ENCODE measurements at regions not wholly inside any gene's neighbourhood (a gene's known extent, or its start where the extent isn't known, plus 50 kb on each side); places are given as distances from the start of the nearest gene placed in this dataset.

DNA sequence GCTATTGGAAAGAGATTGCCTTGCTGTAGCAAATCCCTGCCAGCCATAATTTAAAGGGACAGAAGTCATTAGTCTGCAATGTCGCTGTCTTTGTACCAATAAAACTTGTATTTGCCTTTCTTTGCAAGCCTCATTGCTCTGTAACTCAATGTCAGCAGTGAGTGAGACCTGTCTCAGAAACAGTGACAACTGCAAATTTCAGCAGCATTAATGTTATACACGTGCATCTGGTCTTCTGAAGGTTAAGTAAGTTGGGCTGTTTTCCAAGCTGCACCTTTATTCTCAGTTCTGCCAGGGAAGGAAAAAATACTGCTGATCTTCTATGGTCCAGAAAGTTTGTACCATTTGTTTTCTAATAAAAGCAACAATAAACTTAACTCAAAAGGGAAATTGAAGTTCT lies 543.1 kb downstream of the TRIML1 start:
- no peak overlapping the region for H3K4me3 ChIP-seq
- DNase-seq (ENCODE audit: extremely low spot score) = no peak
- no peaks in the 10 kb centered on the region for H3K9me3 ChIP-seq
- no peak overlapping the region for H3K27ac ChIP-seq (replicated peaks in 1 of 4)
- H3K4me1 ChIP-seq = no peaks in the 10 kb centered on the region
- no peaks in the 10 kb centered on the region for H3K36me3 ChIP-seq
- no peaks in the 10 kb centered on the region for H3K27me3 ChIP-seq
- TF ChIP-seq, protein P1, sequence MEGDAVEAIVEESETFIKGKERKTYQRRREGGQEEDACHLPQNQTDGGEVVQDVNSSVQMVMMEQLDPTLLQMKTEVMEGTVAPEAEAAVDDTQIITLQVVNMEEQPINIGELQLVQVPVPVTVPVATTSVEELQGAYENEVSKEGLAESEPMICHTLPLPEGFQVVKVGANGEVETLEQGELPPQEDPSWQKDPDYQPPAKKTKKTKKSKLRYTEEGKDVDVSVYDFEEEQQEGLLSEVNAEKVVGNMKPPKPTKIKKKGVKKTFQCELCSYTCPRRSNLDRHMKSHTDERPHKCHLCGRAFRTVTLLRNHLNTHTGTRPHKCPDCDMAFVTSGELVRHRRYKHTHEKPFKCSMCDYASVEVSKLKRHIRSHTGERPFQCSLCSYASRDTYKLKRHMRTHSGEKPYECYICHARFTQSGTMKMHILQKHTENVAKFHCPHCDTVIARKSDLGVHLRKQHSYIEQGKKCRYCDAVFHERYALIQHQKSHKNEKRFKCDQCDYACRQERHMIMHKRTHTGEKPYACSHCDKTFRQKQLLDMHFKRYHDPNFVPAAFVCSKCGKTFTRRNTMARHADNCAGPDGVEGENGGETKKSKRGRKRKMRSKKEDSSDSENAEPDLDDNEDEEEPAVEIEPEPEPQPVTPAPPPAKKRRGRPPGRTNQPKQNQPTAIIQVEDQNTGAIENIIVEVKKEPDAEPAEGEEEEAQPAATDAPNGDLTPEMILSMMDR (IDR thresholded peaks at IDR 0.05) = no peak
- TF ChIP-seq EP300 (IDR thresholded peaks at IDR 0.05) = no peak
- no peak for TF ChIP-seq POLR2A (IDR thresholded peaks at IDR 0.05; ENCODE audit: low read depth)
- no peak for TF ChIP-seq POLR2AphosphoS5 (IDR thresholded peaks at IDR 0.05)
- WGBS = 67% methylated on average over 2 of the region's 2 CpGs
- intact Hi-C loops (cut with DNase I) = no loop called here

DNA sequence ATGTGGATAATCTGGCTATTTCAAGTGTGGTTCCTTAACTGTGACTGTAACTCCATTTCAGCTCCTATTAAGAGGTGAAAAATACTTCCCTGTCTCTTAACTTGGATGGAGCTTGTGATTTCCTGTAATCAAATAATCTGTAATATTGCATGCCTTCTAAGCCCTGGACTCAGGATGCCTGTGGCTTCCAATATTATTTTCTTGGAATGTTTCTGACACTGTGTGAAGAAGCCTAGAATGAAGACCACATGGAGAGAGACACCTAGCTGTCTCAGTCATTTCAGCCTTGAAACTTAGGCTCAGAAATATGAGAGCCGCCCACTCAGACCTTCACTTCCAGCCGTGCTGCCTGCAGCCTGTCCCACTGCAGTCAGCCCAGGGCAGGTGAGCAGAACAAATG lies 544.3 kb downstream of the TRIML1 start:
- H3K4me3 ChIP-seq = no peak overlapping the region
- H3K27ac ChIP-seq (replicated peaks in 1 of 4) = no peak overlapping the region
- intact Hi-C loops (cut with DNase I) = no loop called here
- no peaks in the 10 kb centered on the region for H3K4me1 ChIP-seq
- H3K9me3 ChIP-seq = no peaks in the 10 kb centered on the region
- 88% methylated on average over 2 of the region's 2 CpGs for WGBS
- no peaks in the 10 kb centered on the region for H3K27me3 ChIP-seq
- no peak for TF ChIP-seq POLR2AphosphoS5 (IDR thresholded peaks at IDR 0.05)
- no peak for TF ChIP-seq POLR2A (IDR thresholded peaks at IDR 0.05; ENCODE audit: low read depth)
- TF ChIP-seq EP300 (IDR thresholded peaks at IDR 0.05) = no peak
- TF ChIP-seq, protein P1 (IDR thresholded peaks at IDR 0.05) = no peak
- H3K36me3 ChIP-seq = no peaks in the 10 kb centered on the region
- DNase-seq (ENCODE audit: extremely low spot score) = no peak

- Histone ChIP-seq H3K36me3 (no peaks in the 10 kb centered on the region), H3K27ac (replicated peaks in 1 of 4) (no peak overlapping the region), H3K4me3 (no peak overlapping the region), H3K27me3 (no peaks in the 10 kb centered on the region), H3K9me3 (no peaks in the 10 kb centered on the region), H3K4me1 (no peaks in the 10 kb centered on the region)
- intact Hi-C loops (cut with DNase I) = no loop called here
- 97% methylated on average over 2 of the region's 2 CpGs for WGBS
- TF ChIP-seq POLR2A (IDR thresholded peaks at IDR 0.05; ENCODE audit: low read depth) (no peak), POLR2AphosphoS5 (IDR thresholded peaks at IDR 0.05) (no peak), EP300 (IDR thresholded peaks at IDR 0.05) (no peak)
- TF ChIP-seq, protein P1 (IDR thresholded peaks at IDR 0.05) = no peak
- no peak for DNase-seq (ENCODE audit: extremely low spot score)
Measured at GRCh38 chr4:188688956-188689355, 549.7 kb downstream of the TRIML1 start.

DNA sequence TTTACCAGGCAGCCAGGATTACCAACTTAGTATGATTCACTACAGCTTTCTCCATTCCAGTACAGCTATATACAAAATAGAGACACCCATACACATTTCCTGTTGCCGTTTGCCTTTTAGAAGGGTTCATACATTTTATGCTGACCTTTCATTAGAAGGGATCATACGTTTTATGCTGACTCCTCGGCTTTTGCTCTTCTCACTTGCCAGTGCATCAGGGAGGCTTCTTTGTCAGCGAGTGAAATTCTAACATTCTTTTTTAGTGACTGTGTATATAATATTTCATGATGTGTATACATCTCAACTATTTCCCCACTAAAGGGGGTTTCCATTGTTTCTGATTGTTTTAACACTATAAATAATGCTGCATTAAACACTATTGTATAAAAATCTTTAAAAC lies 552.6 kb downstream of the TRIML1 start:
- intact Hi-C loops (cut with DNase I) = no loop called here
- Histone ChIP-seq H3K27me3 (no peaks in the 10 kb centered on the region), H3K36me3 (no peaks in the 10 kb centered on the region), H3K9me3 (no peaks in the 10 kb centered on the region), H3K4me1 (no peaks in the 10 kb centered on the region), H3K27ac (replicated peaks in 1 of 4) (no peak overlapping the region), H3K4me3 (no peak overlapping the region)
- DNase-seq (ENCODE audit: extremely low spot score) = no peak
- 23% methylated on average over 4 of the region's 4 CpGs for WGBS
- TF ChIP-seq EP300 (IDR thresholded peaks at IDR 0.05) = no peak

GRCh38 chr4:188695261-188695660 lies 556.0 kb downstream of the TRIML1 start:
- Histone ChIP-seq H3K27me3 (no peaks in the 10 kb centered on the region), H3K4me3 (no peak overlapping the region), H3K36me3 (no peaks in the 10 kb centered on the region), H3K27ac (replicated peaks in 1 of 4) (no peak overlapping the region), H3K4me1 (no peaks in the 10 kb centered on the region), H3K9me3 (no peaks in the 10 kb centered on the region)
- TF ChIP-seq EP300 (IDR thresholded peaks at IDR 0.05) (no peak), POLR2AphosphoS5 (IDR thresholded peaks at IDR 0.05) (no peak), POLR2A (IDR thresholded peaks at IDR 0.05; ENCODE audit: low read depth) (no peak)
- TF ChIP-seq, protein P1 (IDR thresholded peaks at IDR 0.05) = no peak
- WGBS = 73% methylated on average over 5 of the region's 5 CpGs
- intact Hi-C loops (cut with DNase I) = no loop called here
- DNase-seq (ENCODE audit: extremely low spot score) = no peak
